Fibroblast of pulmonary artery (primary cell): ENCODE measurements at regions not wholly inside any gene's neighbourhood (a gene's known extent, or its start where the extent isn't known, plus 50 kb on each side); places are given as distances from the start of the nearest gene placed in this dataset.

Experiments used
- DNase-seq: peaks from one replicate; pipeline ENCODE4 v3.0.0-alpha.2; 2010; ENCODE audit warnings: low read depth
- H3K4me3 ChIP-seq: replicated peaks from 2 replicates; pipeline ENCODE4 v1.5.1; 2011; ENCODE audit warnings: low read depth, mild to moderate bottlenecking, control low read depth, low read length, moderate library complexity
- TF ChIP-seq, protein P1 (sequence below): IDR thresholded peaks from 2 replicates; pipeline ENCODE4 v1.5.1; 2011; ENCODE audit warnings: mild to moderate bottlenecking, control low read depth, low read length, inconsistent platforms; ENCODE audit errors: missing control alignments

DNA sequence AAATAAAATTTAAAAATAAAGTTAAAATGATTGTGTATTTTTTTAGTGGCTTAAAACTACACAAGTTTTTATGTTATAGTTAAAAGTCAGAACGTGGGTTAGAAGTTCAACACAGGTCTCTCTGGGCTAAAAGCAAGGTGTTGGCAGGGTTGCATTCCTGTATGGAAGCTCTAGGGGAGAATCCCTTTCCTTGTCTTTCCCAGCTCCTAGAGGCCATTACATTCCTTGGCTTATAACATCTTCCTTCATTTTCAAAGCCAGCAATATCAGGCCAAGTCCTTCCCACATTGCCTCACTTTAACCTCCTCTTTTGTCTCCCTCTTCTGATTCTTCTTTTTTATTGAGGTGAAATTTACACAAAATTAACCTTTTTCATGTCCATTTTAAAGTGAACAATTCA is 52.4 kb upstream of the EEPD1 start:
- no peak overlapping the region for H3K4me3 ChIP-seq
- TF ChIP-seq, protein P1, sequence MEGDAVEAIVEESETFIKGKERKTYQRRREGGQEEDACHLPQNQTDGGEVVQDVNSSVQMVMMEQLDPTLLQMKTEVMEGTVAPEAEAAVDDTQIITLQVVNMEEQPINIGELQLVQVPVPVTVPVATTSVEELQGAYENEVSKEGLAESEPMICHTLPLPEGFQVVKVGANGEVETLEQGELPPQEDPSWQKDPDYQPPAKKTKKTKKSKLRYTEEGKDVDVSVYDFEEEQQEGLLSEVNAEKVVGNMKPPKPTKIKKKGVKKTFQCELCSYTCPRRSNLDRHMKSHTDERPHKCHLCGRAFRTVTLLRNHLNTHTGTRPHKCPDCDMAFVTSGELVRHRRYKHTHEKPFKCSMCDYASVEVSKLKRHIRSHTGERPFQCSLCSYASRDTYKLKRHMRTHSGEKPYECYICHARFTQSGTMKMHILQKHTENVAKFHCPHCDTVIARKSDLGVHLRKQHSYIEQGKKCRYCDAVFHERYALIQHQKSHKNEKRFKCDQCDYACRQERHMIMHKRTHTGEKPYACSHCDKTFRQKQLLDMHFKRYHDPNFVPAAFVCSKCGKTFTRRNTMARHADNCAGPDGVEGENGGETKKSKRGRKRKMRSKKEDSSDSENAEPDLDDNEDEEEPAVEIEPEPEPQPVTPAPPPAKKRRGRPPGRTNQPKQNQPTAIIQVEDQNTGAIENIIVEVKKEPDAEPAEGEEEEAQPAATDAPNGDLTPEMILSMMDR: no peak
- DNase-seq: no peak
